NOMO-1 treated with dmso at 0.1 percent for 144 hours (cell line): ENCODE measurements at regions not wholly inside any gene's neighbourhood (a gene's known extent, or its start where the extent isn't known, plus 50 kb on each side); places are given as distances from the start of the nearest gene placed in this dataset.

Source experiments
- DNase-seq: peaks from one replicate; lab custom pipeline; 2025; ENCODE audit not compliant: unreplicated experiment; lab: John Stamatoyannopoulos, UW

DNA sequence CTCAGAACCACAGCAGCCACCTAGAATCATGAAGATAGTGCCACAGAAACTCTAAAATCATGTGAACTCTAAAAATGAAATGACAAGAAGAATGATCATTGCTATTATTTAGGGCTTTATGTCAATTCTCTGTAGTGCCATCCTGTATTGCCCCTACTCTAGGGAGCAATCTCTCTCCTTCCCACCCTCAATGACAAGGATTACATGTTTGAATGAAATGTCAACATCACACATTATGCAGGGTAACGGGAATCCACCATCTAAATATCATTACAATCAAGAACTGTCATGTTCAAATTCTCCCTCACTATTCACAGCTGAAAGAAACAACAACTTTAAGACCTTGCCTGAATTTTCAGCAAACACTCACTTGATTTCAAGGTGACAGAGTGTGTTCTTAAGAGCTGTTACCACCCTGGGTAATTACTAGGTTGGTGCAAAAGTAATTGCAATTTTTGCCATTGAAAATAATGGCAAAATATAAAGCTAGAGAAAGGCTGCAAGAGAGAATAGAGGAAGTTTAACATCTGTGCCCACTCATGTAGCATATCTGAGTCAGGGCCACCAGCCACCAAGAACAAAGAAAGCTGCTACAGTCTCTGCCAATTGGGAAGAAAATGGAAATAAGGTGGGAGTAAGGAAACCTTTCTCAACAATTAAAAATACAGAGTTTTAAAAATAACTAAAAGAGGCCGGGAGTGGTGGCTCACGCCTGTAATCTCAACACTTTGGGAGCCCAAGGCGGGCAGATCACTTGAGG, 112.8 kb upstream of the PSMD7 start:
- no peak for DNase-seq

DNA sequence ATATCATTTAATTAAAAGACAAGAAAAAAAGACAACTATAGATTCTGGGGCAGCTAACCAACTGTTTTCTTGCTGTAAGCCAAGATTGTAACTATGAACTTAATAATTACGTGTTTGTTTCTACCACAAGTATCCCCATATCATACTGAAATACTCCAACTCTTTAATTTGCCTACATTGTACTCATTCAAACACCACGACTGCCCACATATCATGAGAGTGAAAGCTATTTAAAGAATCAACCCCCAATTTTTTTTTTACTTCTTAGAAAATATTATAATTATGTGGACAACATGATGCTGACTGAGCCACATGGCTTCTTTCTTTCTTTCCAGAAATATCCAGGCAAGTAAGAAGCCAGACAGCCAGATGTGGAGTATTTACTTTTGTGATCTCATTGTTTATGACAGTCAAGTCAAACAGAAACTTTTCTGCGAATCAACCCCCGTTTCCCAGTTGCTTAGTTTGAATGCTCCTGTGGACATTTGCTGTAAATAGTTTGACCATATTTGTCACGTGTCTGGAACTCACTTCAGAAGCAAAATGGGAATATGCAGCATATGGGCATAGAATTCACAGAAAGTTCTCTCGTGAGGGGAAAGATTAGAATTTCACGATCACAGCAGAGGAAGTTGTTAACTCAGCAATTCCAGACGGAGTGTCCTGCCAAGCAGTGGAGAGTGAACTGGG, 126.8 kb upstream of the PSMD7 start:
- no peak for DNase-seq

DNA sequence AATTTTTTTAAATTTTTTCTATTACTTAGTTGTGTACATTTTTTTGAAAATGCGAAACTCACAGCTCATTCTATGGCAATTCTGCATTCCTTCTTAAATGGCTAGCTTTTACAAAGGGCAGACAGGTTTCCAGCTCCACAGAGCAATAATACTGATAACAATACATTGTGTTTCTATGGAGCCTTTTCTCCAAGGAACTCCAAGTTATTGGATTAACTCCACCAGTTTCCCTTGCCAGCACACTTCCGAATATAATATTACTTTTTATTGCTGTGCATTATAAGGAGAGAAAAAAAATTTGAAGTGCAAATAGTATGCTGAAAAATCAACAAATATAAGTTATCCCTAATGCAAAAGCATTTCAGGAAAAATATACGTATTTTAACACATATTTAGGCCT, 127.5 kb upstream of the PSMD7 start:
- DNase-seq: no peak

DNA sequence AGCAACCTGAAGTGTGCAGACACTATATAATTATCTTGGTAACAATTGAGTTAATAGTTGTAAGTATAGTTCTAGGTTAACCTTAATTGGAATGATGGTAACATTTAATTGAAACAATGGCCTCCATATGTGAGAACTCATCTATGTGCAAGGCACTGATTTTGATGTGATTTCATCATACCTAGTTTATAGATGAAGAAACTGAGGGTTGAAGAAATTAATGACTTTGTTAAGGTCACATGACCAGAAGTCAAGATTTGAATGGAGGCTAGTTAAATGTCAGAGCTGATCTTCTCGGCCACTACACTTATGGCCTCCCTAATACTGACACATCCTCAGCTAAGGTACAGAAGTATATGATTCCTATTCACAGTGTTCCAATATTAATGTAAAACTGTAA, 128.2 kb upstream of the PSMD7 start:
- DNase-seq: no peak

DNA sequence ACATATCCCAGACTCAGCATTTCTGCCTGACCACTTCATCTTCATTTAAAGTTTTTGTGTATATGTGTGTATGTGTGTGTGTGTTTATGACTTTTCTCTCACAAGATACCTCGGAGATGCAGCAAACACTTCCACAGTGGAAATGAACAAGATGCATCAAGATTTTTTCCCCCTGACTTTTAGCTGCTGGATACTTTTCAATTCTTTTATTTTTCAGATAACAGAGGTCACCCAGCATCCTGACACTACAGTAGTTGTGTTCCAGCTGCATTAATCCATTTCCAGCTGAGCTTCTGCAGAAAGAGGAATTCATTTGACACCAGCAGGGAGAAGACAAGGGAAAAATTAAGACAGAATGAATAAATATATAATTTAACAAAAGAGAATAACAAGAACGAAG, 130.2 kb upstream of the PSMD7 start:
- DNase-seq: no peak

DNA sequence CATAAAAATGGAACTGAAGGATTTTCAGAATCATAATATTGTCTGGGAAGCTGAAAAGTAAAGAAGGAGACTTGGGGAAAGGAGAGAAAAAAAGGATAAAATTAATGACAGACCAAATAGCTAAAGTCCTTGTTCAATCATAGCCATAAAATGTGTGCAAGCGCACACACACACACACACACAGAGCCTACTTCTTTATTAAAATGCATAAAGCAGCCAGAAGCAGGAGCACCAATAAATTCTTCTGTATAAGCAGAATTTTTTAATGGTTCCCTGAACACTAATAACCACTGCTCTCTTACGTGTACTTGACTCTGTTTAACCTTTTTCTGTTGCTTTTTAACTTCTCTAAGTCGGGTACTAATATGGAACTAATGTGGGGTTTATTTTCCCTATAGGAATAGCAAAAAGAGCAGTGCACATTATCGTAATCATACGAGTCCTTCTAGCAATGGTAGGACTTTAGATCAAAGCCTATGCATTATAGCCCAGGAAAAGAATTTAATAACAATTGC, 131.0 kb upstream of the PSMD7 start:
- DNase-seq: no peak

DNA sequence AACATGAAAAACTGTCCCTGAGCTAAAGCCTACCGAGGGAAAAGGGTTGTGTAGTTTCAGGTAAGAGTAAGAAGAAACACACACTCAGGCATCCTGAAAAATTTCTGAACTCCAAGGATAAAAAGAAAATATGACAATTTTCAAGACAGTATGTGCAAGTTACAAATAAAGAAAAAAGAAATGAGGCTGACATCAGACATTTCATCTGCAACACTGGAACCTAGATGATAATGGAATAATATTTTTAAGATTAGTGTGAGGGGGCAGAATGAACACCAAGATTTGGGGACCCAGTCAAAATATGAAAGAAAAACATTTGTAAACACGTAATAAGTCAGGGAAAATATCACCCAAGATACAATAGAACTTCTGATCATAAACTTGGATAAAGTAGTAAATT, 135.9 kb upstream of the PSMD7 start:
- no peak for DNase-seq

DNA sequence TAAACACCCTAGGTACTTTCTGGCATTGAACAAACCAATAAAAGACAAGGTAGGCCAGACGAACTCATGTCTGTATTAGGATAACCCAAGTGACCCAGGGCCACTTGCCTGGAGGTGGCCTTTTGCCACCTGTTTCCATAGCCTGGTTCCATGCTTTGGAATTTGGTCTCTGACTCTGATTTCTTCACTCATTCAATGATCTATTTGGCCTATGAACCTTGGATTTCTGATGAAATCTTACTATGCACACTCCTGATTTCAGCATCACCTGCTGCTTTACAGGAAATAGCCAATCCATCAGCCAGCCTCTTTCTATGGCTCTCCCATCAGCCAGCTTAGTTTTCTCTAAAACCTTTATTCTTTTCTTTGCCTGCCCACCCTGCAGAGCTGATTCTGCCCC, 142.8 kb upstream of the PSMD7 start:
- DNase-seq: no peak

DNA sequence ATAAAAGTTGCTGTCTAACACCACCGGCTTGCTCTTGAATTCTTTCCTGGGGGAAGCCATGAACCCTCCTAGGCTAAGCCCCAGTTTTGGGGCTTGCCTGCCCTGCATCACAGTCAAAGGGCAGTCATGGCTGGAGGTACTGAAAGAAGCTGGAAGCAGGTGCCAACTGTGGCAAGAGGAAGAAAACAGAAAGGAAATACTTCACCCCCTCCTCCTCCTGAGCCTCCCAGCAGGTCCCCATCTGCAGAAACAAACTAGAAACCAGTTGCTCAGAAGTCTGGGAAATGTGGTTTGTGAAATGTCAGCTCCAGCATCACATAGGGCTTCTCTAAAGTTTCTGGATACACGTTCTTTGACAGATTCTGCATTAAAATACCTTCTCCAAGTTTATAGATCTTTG, 150.0 kb upstream of the PSMD7 start:
- DNase-seq: no peak

DNA sequence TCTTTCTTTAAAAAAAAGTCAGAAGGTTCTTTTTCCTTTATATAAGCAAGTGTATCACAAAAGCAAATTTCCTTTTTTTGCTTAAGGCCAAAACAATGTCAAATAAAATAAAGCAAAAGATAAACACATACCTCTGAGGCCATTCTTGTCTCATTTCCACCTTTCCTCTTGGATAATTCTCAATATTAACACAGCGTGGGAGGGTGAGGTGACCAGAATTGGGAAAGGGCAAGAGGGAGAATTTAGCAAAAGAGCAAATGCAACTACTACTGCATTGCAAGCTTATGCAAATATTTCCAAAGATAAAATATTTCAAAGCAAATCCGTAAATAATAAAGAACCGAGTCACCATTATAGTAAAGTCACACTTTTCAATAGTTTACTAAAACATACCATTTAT, 153.4 kb upstream of the PSMD7 start:
- no peak for DNase-seq

DNA sequence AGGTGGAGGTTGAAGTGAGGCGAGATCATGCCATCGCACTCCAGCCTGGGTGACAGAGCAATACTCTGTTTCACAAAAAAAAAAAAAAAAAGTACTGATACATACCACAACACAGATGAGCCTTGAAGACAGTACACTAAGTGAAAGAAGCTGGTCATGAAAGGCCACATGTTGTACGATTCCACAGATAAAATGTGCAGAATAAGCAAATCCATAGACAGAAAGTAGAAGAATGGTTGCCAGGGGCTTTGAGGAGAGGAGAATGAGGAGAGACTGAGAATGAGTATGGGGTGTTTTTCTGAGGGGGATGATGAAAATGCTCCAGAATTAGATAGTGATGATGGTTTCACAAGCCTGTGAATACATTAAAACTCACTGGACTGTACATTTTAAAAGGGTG, 155.6 kb upstream of the PSMD7 start:
- DNase-seq: no peak

DNA sequence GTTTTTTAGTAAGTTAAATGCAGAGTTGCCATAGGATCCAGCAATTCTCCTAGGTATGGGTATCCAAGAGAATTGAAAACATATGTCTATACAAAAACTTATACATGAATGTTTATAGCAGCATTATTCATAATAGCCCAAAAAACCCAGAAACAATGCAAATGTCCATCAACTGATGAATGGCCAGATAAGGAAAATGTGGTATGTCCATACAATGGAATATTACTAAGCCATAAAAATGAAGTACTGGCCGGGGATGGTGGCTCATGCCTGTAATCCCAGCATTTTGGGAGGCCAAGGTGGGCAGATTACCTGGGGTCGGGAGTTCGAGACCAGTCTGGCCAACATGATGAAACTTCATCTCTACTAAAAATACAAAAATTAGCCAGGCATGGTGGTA, 156.1 kb upstream of the PSMD7 start:
- DNase-seq: no peak

DNA sequence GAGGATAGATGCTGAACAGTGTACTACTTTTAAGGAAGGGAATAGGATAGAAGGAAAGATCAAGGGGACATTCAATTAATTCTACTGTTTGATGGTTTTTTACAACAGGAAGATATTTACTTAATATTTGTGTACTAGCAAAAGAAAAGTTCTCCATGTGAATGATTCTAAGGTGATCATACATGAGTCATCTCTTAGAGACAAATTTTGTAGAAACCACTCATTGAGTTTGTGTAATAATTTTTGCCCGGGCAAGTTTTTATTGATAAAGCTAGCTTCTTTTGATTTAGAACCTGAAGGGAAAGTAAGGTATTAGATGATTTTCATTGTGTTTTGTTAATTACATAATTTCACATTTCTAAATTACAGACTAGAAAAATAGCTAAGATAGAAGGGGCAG, 172.8 kb upstream of the PSMD7 start:
- DNase-seq: no peak

DNA sequence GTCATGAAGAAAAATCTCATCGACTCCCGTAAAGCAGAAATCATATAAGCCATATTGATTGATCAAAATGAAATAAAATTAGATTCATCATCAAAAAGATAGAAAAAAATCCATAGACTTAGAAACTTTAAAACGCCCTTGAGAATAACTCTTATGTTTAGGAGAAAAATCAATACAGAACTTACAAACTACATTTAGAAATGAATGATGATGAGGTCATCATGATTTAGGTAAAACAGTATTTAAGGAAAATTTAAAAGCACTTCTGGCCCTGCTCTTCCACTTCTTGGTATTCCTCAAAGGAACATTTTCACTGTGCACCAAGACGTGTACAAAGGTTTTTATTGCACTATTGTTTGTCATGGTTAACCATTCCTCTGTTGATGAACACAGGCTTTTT, 173.4 kb upstream of the PSMD7 start:
- no peak for DNase-seq

DNA sequence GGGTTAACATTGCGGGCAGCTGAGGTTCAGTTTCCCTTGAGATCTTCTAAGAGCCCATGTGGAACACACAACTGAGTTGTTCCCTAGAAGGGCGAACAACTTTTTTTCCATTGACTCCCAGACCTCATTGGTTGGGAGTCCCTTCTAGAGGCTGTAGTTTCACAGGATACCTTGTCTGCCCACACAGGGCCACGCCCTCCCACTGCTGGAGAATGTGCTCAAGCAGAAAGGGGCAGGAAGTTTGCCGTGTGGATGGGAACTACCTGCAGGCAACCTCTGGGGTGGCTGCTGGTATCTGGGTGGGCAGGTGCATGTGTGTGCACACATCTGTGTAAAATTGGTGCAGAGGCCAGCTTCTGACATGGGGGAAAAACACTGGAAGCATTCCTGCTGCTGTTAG, 178.8 kb upstream of the PSMD7 start:
- no peak for DNase-seq

DNA sequence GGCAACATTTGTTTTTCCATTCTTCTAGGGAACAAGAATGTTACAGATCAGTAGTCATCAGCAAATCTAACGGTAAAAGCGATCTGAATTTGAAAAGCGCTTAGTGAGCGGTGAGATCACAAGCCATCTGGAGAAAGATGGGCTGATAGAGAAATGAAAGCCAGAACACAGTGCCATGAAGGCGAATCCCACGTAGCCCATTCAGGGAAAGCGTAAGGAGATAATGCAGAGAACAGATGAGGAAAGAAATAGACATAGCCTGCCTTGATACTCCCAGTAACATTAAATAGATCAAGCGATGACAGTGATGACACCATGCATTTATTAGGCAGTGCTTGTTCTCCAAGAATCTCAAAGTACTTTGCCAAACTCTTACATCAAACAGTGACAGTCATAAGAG, 183.1 kb upstream of the PSMD7 start:
- no peak for DNase-seq

DNA sequence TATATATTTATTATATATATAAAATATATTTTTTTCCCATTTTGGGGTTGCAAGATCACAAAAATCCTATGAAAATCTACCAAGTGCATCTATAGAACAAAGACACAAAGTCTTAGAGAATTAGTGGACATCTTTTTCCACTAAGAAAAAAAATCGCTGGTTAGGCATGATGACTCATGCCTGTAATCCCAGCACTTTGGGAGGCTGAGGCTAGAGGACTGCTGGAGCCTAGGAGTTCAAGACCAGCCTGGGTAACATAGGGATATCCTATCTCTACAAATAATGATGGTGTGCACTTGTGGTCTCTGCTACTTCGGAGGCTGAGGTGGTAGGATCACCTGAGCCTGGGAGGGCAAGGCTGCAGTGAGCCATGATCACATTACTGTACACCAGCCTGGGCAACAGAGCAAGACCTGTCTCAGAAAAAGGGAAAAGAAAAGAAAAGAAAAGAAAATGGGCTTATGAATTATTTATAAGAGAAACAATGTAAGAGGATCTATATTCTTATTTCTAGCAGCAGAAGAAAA, 185.1 kb upstream of the PSMD7 start:
- DNase-seq: peak; percentile 5

DNA sequence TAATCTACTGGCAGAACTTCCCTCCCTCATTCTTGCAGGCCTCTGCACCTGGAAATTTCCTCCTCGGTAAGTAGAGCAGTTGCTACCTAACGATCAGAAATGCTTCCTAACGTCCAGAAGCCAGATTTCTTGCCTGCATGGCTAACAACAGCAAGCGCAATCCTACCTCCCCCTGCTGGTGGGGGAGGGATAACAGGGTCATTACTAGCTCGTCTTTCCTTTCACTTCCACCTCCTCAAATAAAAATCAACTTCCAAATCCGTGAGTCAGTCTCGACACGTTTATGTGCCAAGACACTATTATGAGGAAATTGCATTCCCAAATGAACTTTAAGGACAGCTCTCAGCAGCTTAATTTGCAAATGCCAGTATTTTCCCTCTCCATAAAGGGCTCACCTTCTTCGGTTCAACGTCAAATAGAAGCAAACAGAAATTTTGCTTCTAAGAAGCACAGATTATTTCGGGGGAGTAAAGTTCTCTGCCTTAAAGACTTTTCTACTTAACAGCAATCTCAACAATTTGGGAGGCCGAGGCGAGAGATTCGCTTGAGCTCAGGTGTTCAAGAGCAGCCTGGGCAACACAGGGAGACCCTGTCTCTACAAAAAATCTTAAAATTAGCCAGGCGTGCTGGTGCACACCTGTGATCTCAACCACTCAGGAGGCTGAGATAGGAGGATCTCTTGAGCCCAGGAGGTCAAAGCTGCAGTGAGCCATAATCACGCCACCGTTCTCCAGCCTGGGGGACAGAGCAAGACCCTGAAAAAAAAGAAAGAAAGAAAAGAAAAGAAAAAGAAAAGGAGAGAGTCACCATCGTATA, 188.6 kb upstream of the PSMD7 start:
- peak; percentile 66 for DNase-seq

DNA sequence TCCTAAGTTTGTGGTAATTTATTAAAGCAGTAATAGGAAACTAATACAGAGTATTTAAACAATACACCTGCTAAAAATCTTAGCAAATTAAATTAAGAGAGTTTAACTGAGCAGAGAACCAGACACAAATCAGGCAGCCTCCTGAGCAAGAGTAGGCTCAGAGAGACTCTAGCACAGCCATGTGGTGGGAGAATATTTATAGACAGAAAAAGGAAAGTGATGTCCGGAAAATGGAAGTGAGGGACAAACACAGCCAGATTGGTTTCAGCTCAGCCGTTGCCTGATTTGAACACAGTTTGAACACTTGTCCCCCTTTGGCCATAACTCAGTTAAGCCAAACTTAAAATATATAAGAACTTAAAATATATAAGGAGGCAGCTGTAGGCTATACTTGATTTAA, 192.6 kb upstream of the PSMD7 start:
- DNase-seq: no peak

DNA sequence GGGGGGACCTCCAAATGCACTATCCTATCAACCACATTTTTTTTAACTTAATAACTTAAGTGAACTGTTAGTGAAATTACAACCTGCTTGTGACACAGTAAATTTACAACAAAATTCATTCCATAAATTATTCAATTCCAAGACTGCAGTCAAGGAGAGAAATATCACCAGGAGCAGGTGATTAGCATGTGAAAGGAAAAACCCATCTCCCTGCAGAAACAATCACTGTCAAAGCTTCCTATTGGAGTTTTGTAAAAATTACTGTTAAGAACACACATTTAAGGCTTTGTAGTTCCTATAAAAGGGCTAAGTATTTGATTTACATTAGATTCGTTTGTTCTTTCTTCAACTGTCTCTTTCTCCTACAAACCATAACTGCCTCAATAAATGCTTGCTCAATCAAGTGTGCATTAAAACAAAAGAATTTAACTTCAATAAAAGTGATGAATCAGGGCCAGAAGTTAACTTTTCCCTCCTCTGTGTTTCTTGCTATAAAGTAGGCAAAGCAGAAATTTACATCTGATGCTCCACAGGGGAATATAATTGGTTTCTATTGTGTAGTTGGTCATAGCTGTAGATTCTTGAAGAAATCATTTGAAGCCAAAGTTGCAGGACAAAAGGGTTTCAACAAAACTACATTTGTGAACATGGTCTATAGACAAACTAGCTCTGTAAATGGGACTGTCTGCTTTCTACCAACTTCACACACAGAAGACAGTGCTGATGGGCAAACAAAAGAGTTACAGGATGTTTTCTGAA, 195.1 kb upstream of the PSMD7 start:
- no peak for DNase-seq
